Ishikawa (cell line): ENCODE measurements at regions not wholly inside any gene's neighbourhood (a gene's known extent, or its start where the extent isn't known, plus 50 kb on each side); places are given as distances from the start of the nearest gene placed in this dataset.

ENCODE experiments used
- CEBPB ChIP-seq: IDR thresholded peaks from 2 replicates; pipeline ENCODE4 v1.6.1; 2012
- CREB1 ChIP-seq: IDR thresholded peaks from 2 replicates; pipeline ENCODE4 v1.6.1; 2012; ENCODE audit warnings: low read depth
- EGR1 ChIP-seq: IDR thresholded peaks from 2 replicates; pipeline ENCODE4 v1.6.1; 2012
- EP300 ChIP-seq: IDR thresholded peaks from 2 replicates; pipeline ENCODE4 v1.6.1; 2012; ENCODE audit warnings: borderline replicate concordance
- FOXM1 ChIP-seq: IDR thresholded peaks from 2 replicates; pipeline ENCODE4 v1.6.1; 2012; ENCODE audit warnings: low read depth, borderline replicate concordance
- MAX ChIP-seq: IDR thresholded peaks from 2 replicates; pipeline ENCODE4 v1.6.1; 2012
- NFIC ChIP-seq: IDR thresholded peaks from 2 replicates; pipeline ENCODE4 v1.6.1; 2012
- RAD21 ChIP-seq: IDR thresholded peaks from 2 replicates; pipeline ENCODE4 v1.6.1; 2012; ENCODE audit warnings: low read depth
- TAF1 ChIP-seq: IDR thresholded peaks from 2 replicates; pipeline ENCODE4 v1.6.1; 2012; ENCODE audit warnings: low read depth, mild to moderate bottlenecking
- TCF12 ChIP-seq: IDR thresholded peaks from 2 replicates; pipeline ENCODE4 v1.6.1; 2012; ENCODE audit warnings: low read depth
- TEAD4 ChIP-seq: IDR thresholded peaks from 2 replicates; pipeline ENCODE4 v1.6.1; 2012
- YY1 ChIP-seq: IDR thresholded peaks from 2 replicates; pipeline ENCODE4 v1.6.1; 2012; ENCODE audit warnings: low read depth
- ZBTB7A ChIP-seq: IDR thresholded peaks from 2 replicates; pipeline ENCODE4 v1.6.1; 2012; ENCODE audit warnings: low read depth
- TF ChIP-seq, protein P1 (sequence below): IDR thresholded peaks from 2 replicates; pipeline ENCODE4 v1.6.1; 2012; ENCODE audit warnings: low read depth, mild to moderate bottlenecking
- TF ChIP-seq, protein P2 (sequence below): IDR thresholded peaks from 2 replicates; pipeline ENCODE4 v1.6.1; 2012

- TF ChIP-seq, protein P1, sequence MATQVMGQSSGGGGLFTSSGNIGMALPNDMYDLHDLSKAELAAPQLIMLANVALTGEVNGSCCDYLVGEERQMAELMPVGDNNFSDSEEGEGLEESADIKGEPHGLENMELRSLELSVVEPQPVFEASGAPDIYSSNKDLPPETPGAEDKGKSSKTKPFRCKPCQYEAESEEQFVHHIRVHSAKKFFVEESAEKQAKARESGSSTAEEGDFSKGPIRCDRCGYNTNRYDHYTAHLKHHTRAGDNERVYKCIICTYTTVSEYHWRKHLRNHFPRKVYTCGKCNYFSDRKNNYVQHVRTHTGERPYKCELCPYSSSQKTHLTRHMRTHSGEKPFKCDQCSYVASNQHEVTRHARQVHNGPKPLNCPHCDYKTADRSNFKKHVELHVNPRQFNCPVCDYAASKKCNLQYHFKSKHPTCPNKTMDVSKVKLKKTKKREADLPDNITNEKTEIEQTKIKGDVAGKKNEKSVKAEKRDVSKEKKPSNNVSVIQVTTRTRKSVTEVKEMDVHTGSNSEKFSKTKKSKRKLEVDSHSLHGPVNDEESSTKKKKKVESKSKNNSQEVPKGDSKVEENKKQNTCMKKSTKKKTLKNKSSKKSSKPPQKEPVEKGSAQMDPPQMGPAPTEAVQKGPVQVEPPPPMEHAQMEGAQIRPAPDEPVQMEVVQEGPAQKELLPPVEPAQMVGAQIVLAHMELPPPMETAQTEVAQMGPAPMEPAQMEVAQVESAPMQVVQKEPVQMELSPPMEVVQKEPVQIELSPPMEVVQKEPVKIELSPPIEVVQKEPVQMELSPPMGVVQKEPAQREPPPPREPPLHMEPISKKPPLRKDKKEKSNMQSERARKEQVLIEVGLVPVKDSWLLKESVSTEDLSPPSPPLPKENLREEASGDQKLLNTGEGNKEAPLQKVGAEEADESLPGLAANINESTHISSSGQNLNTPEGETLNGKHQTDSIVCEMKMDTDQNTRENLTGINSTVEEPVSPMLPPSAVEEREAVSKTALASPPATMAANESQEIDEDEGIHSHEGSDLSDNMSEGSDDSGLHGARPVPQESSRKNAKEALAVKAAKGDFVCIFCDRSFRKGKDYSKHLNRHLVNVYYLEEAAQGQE, result no peak
- TF ChIP-seq FOXM1 (no peak), MAX (no peak), TCF12 (no peak), TEAD4 (no peak), CREB1 (no peak), RAD21 (no peak), NFIC (no peak), TAF1 (no peak), EP300 (no peak), YY1 (no peak), CEBPB (no peak), ZBTB7A (no peak), EGR1 (no peak)
- TF ChIP-seq, protein P2, sequence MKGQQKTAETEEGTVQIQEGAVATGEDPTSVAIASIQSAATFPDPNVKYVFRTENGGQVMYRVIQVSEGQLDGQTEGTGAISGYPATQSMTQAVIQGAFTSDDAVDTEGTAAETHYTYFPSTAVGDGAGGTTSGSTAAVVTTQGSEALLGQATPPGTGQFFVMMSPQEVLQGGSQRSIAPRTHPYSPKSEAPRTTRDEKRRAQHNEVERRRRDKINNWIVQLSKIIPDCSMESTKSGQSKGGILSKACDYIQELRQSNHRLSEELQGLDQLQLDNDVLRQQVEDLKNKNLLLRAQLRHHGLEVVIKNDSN, result no peak
These were observed 990.9 kb downstream of the EPHA7 start for GRCh38 chr6:92428448-92428847.

GRCh38 chr6:92427453-92427852 is 991.9 kb downstream of the EPHA7 start:
- TF ChIP-seq TEAD4 (no peak), ZBTB7A (no peak), TAF1 (no peak), NFIC (no peak), CEBPB (no peak), MAX (no peak), CREB1 (no peak), FOXM1 (no peak)
- TF ChIP-seq, protein P2, result no peak
- TF ChIP-seq, protein P1, result no peak

DNA sequence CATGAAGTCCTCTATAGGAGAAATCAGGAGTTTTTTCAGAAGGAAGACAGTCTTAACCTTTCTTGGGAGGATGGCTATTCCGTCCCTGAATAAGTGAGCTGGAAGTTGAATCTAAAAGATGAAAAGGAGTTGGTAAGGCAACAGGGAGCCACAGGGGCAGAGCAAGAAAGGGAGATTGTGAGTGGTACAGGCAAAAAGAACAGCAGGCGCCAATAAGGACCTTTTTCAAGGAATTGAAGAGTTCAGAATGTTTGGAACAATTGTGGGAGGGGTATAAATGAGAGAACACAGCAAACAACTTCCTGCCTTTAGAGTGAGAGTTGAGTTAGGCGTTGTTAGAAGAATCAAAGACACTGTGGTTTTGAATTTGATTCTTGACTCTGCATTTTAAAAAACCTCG is 1003.7 kb downstream of the EPHA7 start:
- no peak for TF ChIP-seq TAF1
- TF ChIP-seq, protein P2, result no peak
- TF ChIP-seq FOXM1, result no peak
- no peak for TF ChIP-seq NFIC
- TF ChIP-seq MAX, result no peak
- no peak for TF ChIP-seq RAD21
- TF ChIP-seq, protein P1, result no peak
- TF ChIP-seq TEAD4, result no peak
- TF ChIP-seq YY1, result no peak
- no peak for TF ChIP-seq CEBPB
- no peak for TF ChIP-seq EP300
- no peak for TF ChIP-seq TCF12
- TF ChIP-seq ZBTB7A, result no peak
- TF ChIP-seq CREB1, result no peak
- no peak for TF ChIP-seq EGR1

- TF ChIP-seq YY1 (no peak), TAF1 (no peak), RAD21 (no peak), TCF12 (no peak)
- TF ChIP-seq, protein P1, result no peak
These were observed 1011.0 kb downstream of the EPHA7 start for GRCh38 chr6:92408350-92408749.
